T-helper 1 cell treated with Interleukin-12 subunit alpha and Interleukin-12 subunit beta and Interleukin-4 antibody, amounts not matched to agents 30 μg/mL and 1 μg/mL, for 36 hours (primary cell): ENCODE measurements at regions not wholly inside any gene's neighbourhood (a gene's known extent, or its start where the extent isn't known, plus 50 kb on each side); places are given as distances from the start of the nearest gene placed in this dataset.
"Not testable (repeated sequence)": the region's sequence is repeated elsewhere in the genome, so short reads cannot be mapped to it uniquely, and the experiment has no call there.

ENCODE experiments used
- H3K27ac Mint-ChIP-seq: one replicate; pipeline ENCODE4 v1.8.0; 2021; ENCODE audit warnings: mild to moderate bottlenecking, mixed read lengths
- H3K27me3 Mint-ChIP-seq: one replicate; pipeline ENCODE4 v1.8.0; 2021; ENCODE audit warnings: low read depth, mixed read lengths
- H3K36me3 Mint-ChIP-seq: one replicate; pipeline ENCODE4 v1.8.0; 2021; ENCODE audit warnings: low read depth, mixed read lengths
- H3K4me1 Mint-ChIP-seq: one replicate; pipeline ENCODE4 v1.8.0; 2021; ENCODE audit warnings: low read depth, mixed read lengths
- H3K4me3 Mint-ChIP-seq: one replicate; pipeline ENCODE4 v1.8.0; 2021; ENCODE audit warnings: mild to moderate bottlenecking, moderate library complexity, mixed read lengths
- H3K9me3 Mint-ChIP-seq: one replicate; pipeline ENCODE4 v1.8.0; 2021; ENCODE audit warnings: mixed read lengths

GRCh38 chr4:130698251-130698650 lies 1602.3 kb downstream of the C4orf33 start:
- no peak overlapping the region for H3K4me3 Mint-ChIP-seq
- H3K9me3 Mint-ChIP-seq, result no peaks in the 10 kb centered on the region
- H3K4me1 Mint-ChIP-seq, result no peaks in the 10 kb centered on the region
- no peaks in the 10 kb centered on the region for H3K27me3 Mint-ChIP-seq
- H3K27ac Mint-ChIP-seq, result no peak overlapping the region
- H3K36me3 Mint-ChIP-seq, result no peaks in the 10 kb centered on the region

- no peak overlapping the region for H3K27ac Mint-ChIP-seq
- no peak overlapping the region for H3K4me3 Mint-ChIP-seq
- no peaks in the 10 kb centered on the region for H3K27me3 Mint-ChIP-seq
- H3K36me3 Mint-ChIP-seq, result no peaks in the 10 kb centered on the region
- no peaks in the 10 kb centered on the region for H3K4me1 Mint-ChIP-seq
- no peaks in the 10 kb centered on the region for H3K9me3 Mint-ChIP-seq
Observed at GRCh38 chr4:130699004-130699403, 1603.1 kb downstream of the C4orf33 start.

GRCh38 chr4:130703211-130703935 lies 1607.4 kb downstream of the C4orf33 start:
- Mint-ChIP-seq H3K36me3 (no peaks in the 10 kb centered on the region), H3K27ac (no peak overlapping the region), H3K9me3 (no peaks in the 10 kb centered on the region), H3K4me1 (no peaks in the 10 kb centered on the region), H3K27me3 (no peaks in the 10 kb centered on the region), H3K4me3 (no peak overlapping the region)

- Mint-ChIP-seq H3K27ac (no peak overlapping the region), H3K9me3 (no peaks in the 10 kb centered on the region), H3K4me1 (no peaks in the 10 kb centered on the region), H3K27me3 (no peaks in the 10 kb centered on the region), H3K36me3 (no peaks in the 10 kb centered on the region), H3K4me3 (no peak overlapping the region)
Observed at GRCh38 chr4:130705023-130705422, 1609.1 kb downstream of the C4orf33 start.

- H3K27ac Mint-ChIP-seq, result no peak overlapping the region
- H3K4me3 Mint-ChIP-seq, result no peak overlapping the region
- H3K4me1 Mint-ChIP-seq, result no peaks in the 10 kb centered on the region
- H3K36me3 Mint-ChIP-seq, result no peaks in the 10 kb centered on the region
- no peaks in the 10 kb centered on the region for H3K9me3 Mint-ChIP-seq
- no peaks in the 10 kb centered on the region for H3K27me3 Mint-ChIP-seq
Observed at GRCh38 chr4:130712038-130712437, 1616.1 kb downstream of the C4orf33 start.

- H3K36me3 Mint-ChIP-seq, result no peaks in the 10 kb centered on the region
- H3K27me3 Mint-ChIP-seq, result no peaks in the 10 kb centered on the region
- H3K4me3 Mint-ChIP-seq, result no peak overlapping the region
- H3K4me1 Mint-ChIP-seq, result no peaks in the 10 kb centered on the region
- H3K9me3 Mint-ChIP-seq, result peaks cover 2% of the 10 kb centered on the region
- no peak overlapping the region for H3K27ac Mint-ChIP-seq
Observed at GRCh38 chr4:130714006-130714405, 1618.1 kb downstream of the C4orf33 start.

- Mint-ChIP-seq H3K27me3 (no peaks in the 10 kb centered on the region), H3K4me3 (no peak overlapping the region), H3K4me1 (no peaks in the 10 kb centered on the region), H3K9me3 (no peaks in the 10 kb centered on the region), H3K27ac (no peak overlapping the region), H3K36me3 (no peaks in the 10 kb centered on the region)
Observed at GRCh38 chr4:130722361-130722760, 1626.4 kb downstream of the C4orf33 start.

- Mint-ChIP-seq H3K4me3 (no peak overlapping the region), H3K36me3 (no peaks in the 10 kb centered on the region), H3K27ac (no peak overlapping the region), H3K4me1 (no peaks in the 10 kb centered on the region), H3K9me3 (peaks cover 9% of the 10 kb centered on the region), H3K27me3 (no peaks in the 10 kb centered on the region)
Observed at GRCh38 chr4:130736436-130737185, 1640.7 kb downstream of the C4orf33 start.

GRCh38 chr4:130738233-130738632 lies 1642.3 kb downstream of the C4orf33 start:
- peaks cover 4% of the 10 kb centered on the region for H3K9me3 Mint-ChIP-seq
- H3K27ac Mint-ChIP-seq, result no peak overlapping the region
- no peak overlapping the region for H3K4me3 Mint-ChIP-seq
- no peaks in the 10 kb centered on the region for H3K27me3 Mint-ChIP-seq
- no peaks in the 10 kb centered on the region for H3K36me3 Mint-ChIP-seq
- H3K4me1 Mint-ChIP-seq, result no peaks in the 10 kb centered on the region

GRCh38 chr4:130747842-130748241 lies 1651.9 kb downstream of the C4orf33 start:
- no peaks in the 10 kb centered on the region for H3K36me3 Mint-ChIP-seq
- H3K27me3 Mint-ChIP-seq, result no peaks in the 10 kb centered on the region
- H3K9me3 Mint-ChIP-seq, result no peaks in the 10 kb centered on the region
- H3K27ac Mint-ChIP-seq, result no peak overlapping the region
- no peaks in the 10 kb centered on the region for H3K4me1 Mint-ChIP-seq
- no peak overlapping the region for H3K4me3 Mint-ChIP-seq

- Mint-ChIP-seq H3K36me3 (no peaks in the 10 kb centered on the region), H3K4me1 (no peaks in the 10 kb centered on the region), H3K9me3 (no peaks in the 10 kb centered on the region), H3K27me3 (no peaks in the 10 kb centered on the region), H3K4me3 (no peak overlapping the region), H3K27ac (no peak overlapping the region)
Observed at GRCh38 chr4:130753926-130754325, 1658.0 kb downstream of the C4orf33 start.

GRCh38 chr4:130760246-130760645 lies 1664.3 kb downstream of the C4orf33 start:
- no peaks in the 10 kb centered on the region for H3K4me1 Mint-ChIP-seq
- no peaks in the 10 kb centered on the region for H3K36me3 Mint-ChIP-seq
- no peaks in the 10 kb centered on the region for H3K27me3 Mint-ChIP-seq
- H3K27ac Mint-ChIP-seq, result no peak overlapping the region
- H3K9me3 Mint-ChIP-seq, result peaks cover 5% of the 10 kb centered on the region
- H3K4me3 Mint-ChIP-seq, result no peak overlapping the region

GRCh38 chr4:130767384-130767783 lies 1671.4 kb downstream of the C4orf33 start:
- H3K36me3 Mint-ChIP-seq, H3K4me3 Mint-ChIP-seq, H3K9me3 Mint-ChIP-seq, H3K27me3 Mint-ChIP-seq, H3K27ac Mint-ChIP-seq, H3K4me1 Mint-ChIP-seq: not testable (repeated sequence)

- H3K9me3 Mint-ChIP-seq, H3K4me3 Mint-ChIP-seq, H3K36me3 Mint-ChIP-seq, H3K27me3 Mint-ChIP-seq, H3K4me1 Mint-ChIP-seq, H3K27ac Mint-ChIP-seq: not testable (repeated sequence)
Observed at GRCh38 chr4:130772966-130773365, 1677.0 kb downstream of the C4orf33 start.

GRCh38 chr4:130808492-130808891 lies 1712.5 kb downstream of the C4orf33 start:
- Mint-ChIP-seq H3K4me1 (no peaks in the 10 kb centered on the region), H3K9me3 (peaks cover 3% of the 10 kb centered on the region), H3K36me3 (no peaks in the 10 kb centered on the region), H3K27ac (no peak overlapping the region), H3K4me3 (no peak overlapping the region), H3K27me3 (no peaks in the 10 kb centered on the region)
